ENCODE measurements at regions not wholly inside any gene's neighbourhood (a gene's known extent, or its start where the extent isn't known, plus 50 kb on each side); places are given as distances from the start of the nearest gene placed in this dataset.
"Not testable (repeated sequence)": the region's sequence is repeated elsewhere in the genome, so short reads cannot be mapped to it uniquely, and the experiment has no call there.

DNA sequence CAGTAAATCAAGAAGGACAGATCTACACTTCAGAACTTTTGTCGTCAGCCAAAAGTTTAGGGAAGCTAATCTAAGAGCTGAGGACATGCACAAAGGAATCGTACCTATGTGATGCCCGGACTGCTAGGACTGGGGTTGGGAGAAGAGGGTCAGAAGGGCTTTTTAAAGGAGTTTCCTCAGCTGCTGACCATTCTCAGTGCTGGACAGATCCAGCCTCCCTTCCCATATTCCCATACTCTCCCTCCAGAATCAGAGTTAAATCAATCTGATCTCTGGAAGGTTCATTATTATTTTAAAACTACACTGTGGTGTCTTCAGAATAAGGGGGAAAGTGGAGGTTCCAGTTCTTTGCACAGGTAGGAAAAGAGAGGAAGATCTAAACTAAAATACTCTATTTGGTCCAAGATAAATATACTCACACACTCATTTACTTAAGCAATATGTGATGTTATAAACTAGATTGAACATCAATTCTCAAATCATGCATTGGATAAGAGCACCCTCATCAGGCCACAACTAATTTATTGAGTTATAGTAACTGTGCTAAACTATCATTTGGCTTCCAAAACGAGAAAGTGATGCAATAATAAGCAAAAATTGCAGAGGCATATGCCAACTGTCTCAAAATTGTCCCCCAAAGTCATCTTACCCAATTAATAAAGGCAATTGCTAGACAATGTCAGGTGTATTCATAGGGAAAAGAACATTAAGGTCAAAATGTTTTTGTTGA lies 124.7 kb downstream of the HNRNPD start:
- Histone ChIP-seq H3K27me3 (ENCODE audit: control insufficient read depth in 1 of 2, insufficient read depth in 2 of 2, low read length in 2 of 2) (no peaks in the 10 kb centered on the region), H3K36me3 (ENCODE audit: control insufficient read depth in 1 of 2, insufficient read depth in 2 of 2, low read length in 2 of 2) (no peaks in the 10 kb centered on the region), H3K27ac (ENCODE audit: low read depth, low read length) (no peak overlapping the region), H3K4me1 (ENCODE audit: control insufficient read depth in 1 of 2, insufficient read depth in 2 of 2, low read length in 2 of 2) (no peaks in the 10 kb centered on the region), H3K9me3 (ENCODE audit: control insufficient read depth in 1 of 2, low read length in 2 of 2) (no peaks in the 10 kb centered on the region), H3K9ac (ENCODE audit: low read depth in 1 of 2, low read length in 2 of 2) (no peak overlapping the region), H3K4me3 (ENCODE audit: low read depth in 1 of 2, low read length in 2 of 2) (no peak overlapping the region)

DNA sequence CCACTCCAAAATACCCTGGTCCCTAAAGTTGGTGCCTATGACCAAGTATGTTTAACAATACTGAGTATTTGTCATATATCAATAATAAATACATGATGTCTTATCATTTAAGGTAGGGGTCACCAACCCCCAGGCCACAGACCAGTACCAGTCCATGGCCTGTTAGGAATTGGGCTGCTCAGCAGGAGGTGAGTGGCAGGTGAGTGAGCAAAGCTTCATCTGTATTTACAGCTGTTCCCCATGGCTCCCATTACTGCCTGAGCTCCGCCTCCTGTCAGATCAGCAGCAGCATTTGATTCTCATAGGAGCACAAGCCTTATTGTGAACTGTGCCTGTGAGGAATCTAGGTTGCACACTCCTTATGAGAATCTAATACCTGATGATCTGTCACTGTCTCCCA lies 126.2 kb downstream of the HNRNPD start:
- Histone ChIP-seq H3K4me3 (ENCODE audit: low read depth in 1 of 2, low read length in 2 of 2) (no peak overlapping the region), H3K4me1 (ENCODE audit: control insufficient read depth in 1 of 2, insufficient read depth in 2 of 2, low read length in 2 of 2) (no peaks in the 10 kb centered on the region), H3K27me3 (ENCODE audit: control insufficient read depth in 1 of 2, insufficient read depth in 2 of 2, low read length in 2 of 2) (no peaks in the 10 kb centered on the region), H3K27ac (ENCODE audit: low read depth, low read length) (no peak overlapping the region), H3K9ac (ENCODE audit: low read depth in 1 of 2, low read length in 2 of 2) (no peak overlapping the region), H3K9me3 (ENCODE audit: control insufficient read depth in 1 of 2, low read length in 2 of 2) (no peaks in the 10 kb centered on the region), H3K36me3 (ENCODE audit: control insufficient read depth in 1 of 2, insufficient read depth in 2 of 2, low read length in 2 of 2) (no peaks in the 10 kb centered on the region)

DNA sequence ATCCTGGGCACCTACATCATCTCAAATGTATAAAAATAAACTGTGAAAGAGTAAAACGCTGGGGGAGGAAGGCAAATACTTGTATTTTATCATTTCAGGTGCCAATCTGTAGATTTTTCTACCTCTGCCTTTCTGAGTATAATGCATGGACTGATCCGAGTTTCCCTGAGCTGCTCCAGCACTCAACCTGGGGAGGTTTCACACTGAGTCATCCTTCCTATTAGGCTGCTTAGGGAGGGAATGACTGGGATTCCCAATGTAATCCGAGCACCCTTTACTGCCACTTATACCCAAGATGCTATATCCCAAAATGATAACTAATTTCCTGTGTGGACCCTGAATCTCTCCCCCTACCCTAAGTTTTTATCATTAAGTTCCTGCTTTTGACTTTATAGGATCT lies 126.6 kb downstream of the HNRNPD start:
- H3K4me3 ChIP-seq (ENCODE audit: low read depth in 1 of 2, low read length in 2 of 2) = no peak overlapping the region
- H3K9ac ChIP-seq (ENCODE audit: low read depth in 1 of 2, low read length in 2 of 2) = no peak overlapping the region
- H3K27me3 ChIP-seq (ENCODE audit: control insufficient read depth in 1 of 2, insufficient read depth in 2 of 2, low read length in 2 of 2) = no peaks in the 10 kb centered on the region
- no peak overlapping the region for H3K27ac ChIP-seq (ENCODE audit: low read depth, low read length)
- H3K36me3 ChIP-seq (ENCODE audit: control insufficient read depth in 1 of 2, insufficient read depth in 2 of 2, low read length in 2 of 2) = no peaks in the 10 kb centered on the region
- H3K4me1 ChIP-seq (ENCODE audit: control insufficient read depth in 1 of 2, insufficient read depth in 2 of 2, low read length in 2 of 2) = no peaks in the 10 kb centered on the region
- H3K9me3 ChIP-seq (ENCODE audit: control insufficient read depth in 1 of 2, low read length in 2 of 2) = no peaks in the 10 kb centered on the region

DNA sequence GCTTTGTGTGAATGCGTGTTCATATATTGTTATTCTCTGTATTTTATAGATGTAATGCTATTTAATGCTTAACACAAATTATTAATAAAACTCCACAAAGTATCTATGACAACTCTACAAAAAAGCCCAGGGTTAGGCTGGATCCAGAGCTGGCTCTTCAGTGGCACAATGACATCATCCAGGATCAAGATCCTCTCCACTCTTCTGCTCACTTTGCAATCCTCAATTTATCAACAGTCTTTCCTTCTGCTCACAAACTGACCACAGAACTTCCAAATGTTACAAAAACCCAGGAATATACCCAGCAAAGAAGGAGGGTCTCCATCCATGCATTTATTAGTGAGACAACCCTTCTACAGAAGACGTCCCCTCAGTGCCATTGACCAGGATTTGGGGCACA lies 132.3 kb downstream of the HNRNPD start:
- Histone ChIP-seq H3K9me3 (ENCODE audit: control insufficient read depth in 1 of 2, low read length in 2 of 2) (no peaks in the 10 kb centered on the region), H3K4me3 (ENCODE audit: low read depth in 1 of 2, low read length in 2 of 2) (no peak overlapping the region), H3K27me3 (ENCODE audit: control insufficient read depth in 1 of 2, insufficient read depth in 2 of 2, low read length in 2 of 2) (no peaks in the 10 kb centered on the region), H3K9ac (ENCODE audit: low read depth in 1 of 2, low read length in 2 of 2) (no peak overlapping the region), H3K36me3 (ENCODE audit: control insufficient read depth in 1 of 2, insufficient read depth in 2 of 2, low read length in 2 of 2) (no peaks in the 10 kb centered on the region), H3K4me1 (ENCODE audit: control insufficient read depth in 1 of 2, insufficient read depth in 2 of 2, low read length in 2 of 2) (no peaks in the 10 kb centered on the region), H3K27ac (ENCODE audit: low read depth, low read length) (no peak overlapping the region)

DNA sequence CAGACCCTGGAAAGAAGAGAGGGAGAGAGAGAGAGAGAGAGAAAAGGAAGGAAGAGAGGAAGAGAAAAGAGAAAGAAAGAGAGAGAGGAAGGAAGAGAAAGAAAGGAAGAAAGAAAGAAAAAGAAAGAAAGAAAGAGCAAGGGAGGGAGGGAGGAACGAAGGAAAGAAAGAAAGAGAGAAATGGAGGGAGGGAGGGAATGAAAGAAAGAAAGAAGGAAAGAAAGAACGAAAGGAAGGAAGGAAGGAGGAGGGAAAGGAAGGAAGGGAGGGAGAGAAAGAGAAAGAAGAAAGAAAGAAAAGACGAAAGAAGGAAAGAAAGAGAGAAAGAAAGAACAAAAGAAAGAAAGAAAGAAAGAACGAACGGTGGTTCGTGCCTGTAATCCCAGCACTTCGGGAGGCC lies 133.4 kb downstream of the HNRNPD start:
- Histone ChIP-seq H3K9ac (ENCODE audit: low read depth in 1 of 2, low read length in 2 of 2) (no peak overlapping the region), H3K27ac (ENCODE audit: low read depth, low read length) (no peak overlapping the region), H3K27me3 (ENCODE audit: control insufficient read depth in 1 of 2, insufficient read depth in 2 of 2, low read length in 2 of 2) (no peaks in the 10 kb centered on the region), H3K4me3 (ENCODE audit: low read depth in 1 of 2, low read length in 2 of 2) (no peak overlapping the region), H3K36me3 (ENCODE audit: control insufficient read depth in 1 of 2, insufficient read depth in 2 of 2, low read length in 2 of 2) (no peaks in the 10 kb centered on the region), H3K9me3 (ENCODE audit: control insufficient read depth in 1 of 2, low read length in 2 of 2) (no peaks in the 10 kb centered on the region), H3K4me1 (ENCODE audit: control insufficient read depth in 1 of 2, insufficient read depth in 2 of 2, low read length in 2 of 2) (no peaks in the 10 kb centered on the region)

DNA sequence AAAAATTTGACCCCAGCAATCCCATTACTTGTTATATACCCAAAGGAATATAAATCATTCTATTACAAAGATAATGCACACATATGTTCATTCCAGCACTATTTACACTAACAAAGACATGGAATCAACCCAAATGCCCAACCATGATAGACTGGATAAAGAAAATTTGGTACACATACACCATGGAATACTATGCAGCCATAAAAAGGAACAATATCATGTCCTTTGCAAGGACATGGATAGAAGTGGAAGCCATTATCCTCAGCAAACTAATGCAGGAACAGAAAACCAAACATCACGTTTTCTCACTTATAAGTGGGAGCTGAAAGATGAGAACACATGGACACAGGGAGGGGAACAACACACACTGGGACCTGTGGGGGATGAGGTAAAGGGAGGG lies 136.6 kb downstream of the HNRNPD start:
- H3K36me3 ChIP-seq (ENCODE audit: control insufficient read depth in 1 of 2, insufficient read depth in 2 of 2, low read length in 2 of 2); H3K27ac ChIP-seq (ENCODE audit: low read depth, low read length); H3K9me3 ChIP-seq (ENCODE audit: control insufficient read depth in 1 of 2, low read length in 2 of 2); H3K4me1 ChIP-seq (ENCODE audit: control insufficient read depth in 1 of 2, insufficient read depth in 2 of 2, low read length in 2 of 2); H3K4me3 ChIP-seq (ENCODE audit: low read depth in 1 of 2, low read length in 2 of 2); H3K27me3 ChIP-seq (ENCODE audit: control insufficient read depth in 1 of 2, insufficient read depth in 2 of 2, low read length in 2 of 2); H3K9ac ChIP-seq (ENCODE audit: low read depth in 1 of 2, low read length in 2 of 2): not testable (repeated sequence)

DNA sequence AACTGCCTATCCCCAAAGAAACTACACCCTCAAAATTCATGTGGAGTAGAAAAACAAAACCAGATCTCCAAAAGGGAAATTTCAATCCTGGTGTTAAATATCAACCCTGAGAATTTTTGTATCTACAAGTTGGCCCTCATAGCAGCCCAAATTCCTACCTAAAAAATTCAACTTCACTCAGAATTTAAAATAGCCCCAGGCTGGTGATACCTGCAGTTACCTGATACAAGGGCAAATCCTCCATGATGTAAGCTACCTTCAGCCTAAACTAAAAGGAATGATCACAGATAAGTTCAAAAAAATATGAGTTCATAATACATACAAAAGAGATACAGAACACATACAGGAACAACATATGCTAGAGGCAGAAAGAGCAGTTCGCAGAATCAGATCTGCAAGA lies 138.4 kb downstream of the HNRNPD start:
- H3K36me3 ChIP-seq (ENCODE audit: control insufficient read depth in 1 of 2, insufficient read depth in 2 of 2, low read length in 2 of 2) = no peaks in the 10 kb centered on the region
- H3K9me3 ChIP-seq (ENCODE audit: control insufficient read depth in 1 of 2, low read length in 2 of 2) = no peaks in the 10 kb centered on the region
- no peak overlapping the region for H3K9ac ChIP-seq (ENCODE audit: low read depth in 1 of 2, low read length in 2 of 2)
- H3K4me1 ChIP-seq (ENCODE audit: control insufficient read depth in 1 of 2, insufficient read depth in 2 of 2, low read length in 2 of 2) = no peaks in the 10 kb centered on the region
- H3K27ac ChIP-seq (ENCODE audit: low read depth, low read length) = no peak overlapping the region
- no peaks in the 10 kb centered on the region for H3K27me3 ChIP-seq (ENCODE audit: control insufficient read depth in 1 of 2, insufficient read depth in 2 of 2, low read length in 2 of 2)
- no peak overlapping the region for H3K4me3 ChIP-seq (ENCODE audit: low read depth in 1 of 2, low read length in 2 of 2)

DNA sequence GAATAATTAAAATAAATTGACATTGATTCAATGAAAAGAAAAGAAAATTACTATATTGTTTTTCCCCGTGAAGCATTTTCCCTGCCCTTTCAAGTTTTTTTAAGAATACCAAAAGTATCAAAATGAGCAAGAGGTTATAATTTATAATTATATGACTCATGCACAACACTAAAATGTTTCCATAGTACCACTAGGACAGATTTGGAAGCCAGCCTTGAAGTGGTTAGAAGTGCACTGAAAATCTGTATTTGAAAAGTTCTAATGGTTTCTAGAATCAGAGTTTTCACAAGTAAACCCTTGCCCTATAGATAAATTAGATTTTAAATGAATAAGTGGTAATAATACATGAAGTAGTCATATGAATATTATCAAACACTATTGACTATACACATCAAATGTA lies 140.9 kb downstream of the HNRNPD start:
- H3K4me1 ChIP-seq (ENCODE audit: control insufficient read depth in 1 of 2, insufficient read depth in 2 of 2, low read length in 2 of 2) = no peaks in the 10 kb centered on the region
- no peak overlapping the region for H3K4me3 ChIP-seq (ENCODE audit: low read depth in 1 of 2, low read length in 2 of 2)
- H3K9me3 ChIP-seq (ENCODE audit: control insufficient read depth in 1 of 2, low read length in 2 of 2) = no peaks in the 10 kb centered on the region
- no peaks in the 10 kb centered on the region for H3K27me3 ChIP-seq (ENCODE audit: control insufficient read depth in 1 of 2, insufficient read depth in 2 of 2, low read length in 2 of 2)
- H3K9ac ChIP-seq (ENCODE audit: low read depth in 1 of 2, low read length in 2 of 2) = no peak overlapping the region
- H3K36me3 ChIP-seq (ENCODE audit: control insufficient read depth in 1 of 2, insufficient read depth in 2 of 2, low read length in 2 of 2) = no peaks in the 10 kb centered on the region
- H3K27ac ChIP-seq (ENCODE audit: low read depth, low read length) = no peak overlapping the region

DNA sequence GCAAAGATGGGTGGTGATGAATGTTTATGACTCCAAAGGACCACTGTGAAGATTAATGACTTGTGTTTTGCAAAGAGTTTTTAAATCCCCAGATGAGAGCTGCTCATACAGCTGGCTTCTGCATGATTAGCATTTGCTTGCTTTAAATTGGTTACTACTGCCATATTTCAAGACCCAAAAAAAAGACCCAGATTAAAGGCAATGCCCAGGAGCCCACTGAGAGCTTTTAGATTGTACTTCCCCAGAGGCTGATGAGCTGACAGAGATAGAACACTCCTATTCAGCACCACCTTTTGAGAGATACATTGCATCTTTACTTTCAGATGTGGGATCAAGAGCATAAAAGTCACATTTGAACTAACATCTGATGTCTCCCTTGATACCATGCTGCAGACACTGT lies 142.0 kb downstream of the HNRNPD start:
- H3K27ac ChIP-seq (ENCODE audit: low read depth, low read length) = no peak overlapping the region
- no peak overlapping the region for H3K9ac ChIP-seq (ENCODE audit: low read depth in 1 of 2, low read length in 2 of 2)
- no peaks in the 10 kb centered on the region for H3K27me3 ChIP-seq (ENCODE audit: control insufficient read depth in 1 of 2, insufficient read depth in 2 of 2, low read length in 2 of 2)
- H3K36me3 ChIP-seq (ENCODE audit: control insufficient read depth in 1 of 2, insufficient read depth in 2 of 2, low read length in 2 of 2) = no peaks in the 10 kb centered on the region
- no peaks in the 10 kb centered on the region for H3K9me3 ChIP-seq (ENCODE audit: control insufficient read depth in 1 of 2, low read length in 2 of 2)
- no peaks in the 10 kb centered on the region for H3K4me1 ChIP-seq (ENCODE audit: control insufficient read depth in 1 of 2, insufficient read depth in 2 of 2, low read length in 2 of 2)
- no peak overlapping the region for H3K4me3 ChIP-seq (ENCODE audit: low read depth in 1 of 2, low read length in 2 of 2)

DNA sequence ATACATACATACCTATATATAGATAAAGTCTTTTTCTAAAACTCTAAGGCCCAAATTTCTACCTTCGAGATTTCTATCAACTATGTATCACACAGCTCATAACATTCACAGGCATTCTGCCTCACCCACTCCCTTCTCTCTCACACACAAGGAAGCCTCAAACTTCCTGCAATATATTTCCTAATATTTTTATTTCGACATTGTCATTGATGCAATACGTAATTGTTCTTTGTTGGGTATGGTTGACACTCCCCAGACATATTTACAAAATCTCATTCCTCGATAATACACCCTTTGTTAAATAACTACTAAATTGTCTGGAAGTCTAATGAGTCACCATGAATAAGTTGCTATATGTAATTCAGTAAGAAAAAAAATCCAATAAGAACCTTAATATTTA lies 143.5 kb downstream of the HNRNPD start:
- Histone ChIP-seq H3K27me3 (ENCODE audit: control insufficient read depth in 1 of 2, insufficient read depth in 2 of 2, low read length in 2 of 2) (no peaks in the 10 kb centered on the region), H3K36me3 (ENCODE audit: control insufficient read depth in 1 of 2, insufficient read depth in 2 of 2, low read length in 2 of 2) (no peaks in the 10 kb centered on the region), H3K9ac (ENCODE audit: low read depth in 1 of 2, low read length in 2 of 2) (no peak overlapping the region), H3K9me3 (ENCODE audit: control insufficient read depth in 1 of 2, low read length in 2 of 2) (no peaks in the 10 kb centered on the region), H3K27ac (ENCODE audit: low read depth, low read length) (no peak overlapping the region), H3K4me1 (ENCODE audit: control insufficient read depth in 1 of 2, insufficient read depth in 2 of 2, low read length in 2 of 2) (no peaks in the 10 kb centered on the region), H3K4me3 (ENCODE audit: low read depth in 1 of 2, low read length in 2 of 2) (no peak overlapping the region)

DNA sequence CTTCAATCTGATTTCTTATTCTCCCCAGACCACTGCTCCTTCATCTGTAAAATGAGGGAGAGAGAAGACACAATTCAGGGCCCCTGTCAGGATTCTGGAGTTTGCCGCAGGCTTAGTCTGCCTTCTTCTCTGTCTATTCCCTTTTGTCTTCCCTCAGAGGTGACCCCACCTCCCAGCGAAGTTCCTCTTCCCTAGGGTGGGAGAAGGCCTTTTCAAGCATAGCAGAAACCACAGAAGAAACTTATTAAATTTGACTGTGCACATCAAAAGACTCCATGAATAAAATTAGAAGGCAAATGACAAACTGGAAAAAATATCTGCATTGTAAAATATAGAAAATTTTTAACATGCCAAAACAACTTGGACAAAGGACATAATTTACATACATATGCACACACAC lies 148.8 kb downstream of the HNRNPD start:
- Histone ChIP-seq H3K4me1 (ENCODE audit: control insufficient read depth in 1 of 2, insufficient read depth in 2 of 2, low read length in 2 of 2) (no peaks in the 10 kb centered on the region), H3K27me3 (ENCODE audit: control insufficient read depth in 1 of 2, insufficient read depth in 2 of 2, low read length in 2 of 2) (no peaks in the 10 kb centered on the region), H3K9me3 (ENCODE audit: control insufficient read depth in 1 of 2, low read length in 2 of 2) (no peaks in the 10 kb centered on the region), H3K36me3 (ENCODE audit: control insufficient read depth in 1 of 2, insufficient read depth in 2 of 2, low read length in 2 of 2) (no peaks in the 10 kb centered on the region), H3K9ac (ENCODE audit: low read depth in 1 of 2, low read length in 2 of 2) (no peak overlapping the region), H3K27ac (ENCODE audit: low read depth, low read length) (no peak overlapping the region), H3K4me3 (ENCODE audit: low read depth in 1 of 2, low read length in 2 of 2) (no peak overlapping the region)

Measured in duodenal mucosa (tissue), 2 donors.